RWPE2 (cell line): ENCODE measurements at regions not wholly inside any gene's neighbourhood (a gene's known extent, or its start where the extent isn't known, plus 50 kb on each side); places are given as distances from the start of the nearest gene placed in this dataset.

ENCODE experiments used
- ATAC-seq: fragments of 200-7000 bp; cut with Tn5 transposase; 3 replicates; pipeline ENCODE4 v1.9.1; 2021; ENCODE audit warnings: low read depth
- DNase-seq: peaks from one replicate; pipeline ENCODE4 v3.0.0-alpha.2; 2020; ENCODE audit warnings: low spot score
- H3K27ac ChIP-seq: fragments of 450-650 bp; 2 replicates; pipeline ENCODE4 v1.5.1; 2017; ENCODE audit warnings: mild to moderate bottlenecking; ENCODE audit not compliant: poor library complexity, severe bottlenecking
- H3K27me3 ChIP-seq: fragments of 250-450 bp; sonication (Bioruptor Pico); 2 replicates; pipeline ENCODE4 v1.5.1; 2021; ENCODE audit warnings: mild to moderate bottlenecking, moderate library complexity; ENCODE audit not compliant: insufficient read depth, poor library complexity, severe bottlenecking
- H3K36me3 ChIP-seq: fragments of 250-450 bp; sonication (Bioruptor Pico); 2 replicates; pipeline ENCODE4 v1.5.1; 2020; ENCODE audit warnings: low read depth, mild to moderate bottlenecking, moderate library complexity
- H3K4me1 ChIP-seq: fragments of 250-450 bp; sonication (Bioruptor Pico); 2 replicates; pipeline ENCODE4 v1.5.1; 2021; ENCODE audit warnings: mild to moderate bottlenecking, moderate library complexity; ENCODE audit not compliant: insufficient read depth, poor library complexity, severe bottlenecking
- H3K4me3 ChIP-seq: fragments of 250-450 bp; sonication (Bioruptor Pico); 2 replicates; pipeline ENCODE4 v1.5.1; 2021; ENCODE audit warnings: mild to moderate bottlenecking, moderate library complexity; ENCODE audit not compliant: severe bottlenecking
- H3K9me3 ChIP-seq: fragments of 250-450 bp; sonication (Bioruptor Pico); 2 replicates; pipeline ENCODE4 v1.5.1; 2021; ENCODE audit warnings: mild to moderate bottlenecking, moderate library complexity; ENCODE audit not compliant: severe bottlenecking
- CTCF ChIP-seq: fragments of 450-650 bp; IDR thresholded peaks from one replicate; pipeline ENCODE4 v1.5.1; 2017; ENCODE audit warnings: mild to moderate bottlenecking, moderate library complexity; ENCODE audit not compliant: poor library complexity, severe bottlenecking

- DNase-seq = no peak
- no peak overlapping the region for H3K27ac ChIP-seq
- no peak for ATAC-seq
Observed at GRCh38 chr6:51105357-51105756, 286.7 kb downstream of the TFAP2B start.

GRCh38 chr6:51107769-51108203 is 289.1 kb downstream of the TFAP2B start:
- no peak for DNase-seq

More at GRCh38 chr6:51105357-51105756, 286.7 kb downstream of the TFAP2B start:
- TF ChIP-seq CTCF = no peak
- Histone ChIP-seq H3K4me3 (no peak overlapping the region), H3K27me3 (no peaks in the 10 kb centered on the region), H3K9me3 (no peaks in the 10 kb centered on the region), H3K36me3 (no peaks in the 10 kb centered on the region), H3K4me1 (no peaks in the 10 kb centered on the region)

GRCh38 chr6:51108563-51109234 is 290.0 kb downstream of the TFAP2B start:
- Histone ChIP-seq H3K4me1 (no peaks in the 10 kb centered on the region), H3K36me3 (no peaks in the 10 kb centered on the region), H3K4me3 (no peak overlapping the region), H3K27me3 (no peaks in the 10 kb centered on the region), H3K9me3 (no peaks in the 10 kb centered on the region), H3K27ac (no peak overlapping the region)
- no peak for ATAC-seq
- no peak for DNase-seq
- no peak for TF ChIP-seq CTCF

More at GRCh38 chr6:51107769-51108203, 289.1 kb downstream of the TFAP2B start:
- Histone ChIP-seq H3K27me3 (no peaks in the 10 kb centered on the region), H3K9me3 (no peaks in the 10 kb centered on the region), H3K4me3 (no peak overlapping the region), H3K27ac (no peak overlapping the region), H3K4me1 (no peaks in the 10 kb centered on the region), H3K36me3 (no peaks in the 10 kb centered on the region)
- ATAC-seq = no peak
- no peak for TF ChIP-seq CTCF

GRCh38 chr6:51112731-51113130 is 294.1 kb downstream of the TFAP2B start:
- no peak overlapping the region for H3K4me3 ChIP-seq
- H3K4me1 ChIP-seq = no peaks in the 10 kb centered on the region
- DNase-seq = no peak
- H3K36me3 ChIP-seq = no peaks in the 10 kb centered on the region
- no peak overlapping the region for H3K27ac ChIP-seq
- H3K9me3 ChIP-seq = no peaks in the 10 kb centered on the region
- TF ChIP-seq CTCF = no peak
- H3K27me3 ChIP-seq = no peaks in the 10 kb centered on the region
- ATAC-seq = no peak

- Histone ChIP-seq H3K36me3 (no peaks in the 10 kb centered on the region), H3K4me1 (no peaks in the 10 kb centered on the region), H3K27ac (no peak overlapping the region), H3K9me3 (no peaks in the 10 kb centered on the region), H3K27me3 (no peaks in the 10 kb centered on the region), H3K4me3 (no peak overlapping the region)
- ATAC-seq (no peak), DNase-seq (no peak)
- TF ChIP-seq CTCF = no peak
Observed at GRCh38 chr6:51116723-51117122, 298.1 kb downstream of the TFAP2B start.
